Ramos (cell line): ENCODE measurements at regions not wholly inside any gene's neighbourhood (a gene's known extent, or its start where the extent isn't known, plus 50 kb on each side); places are given as distances from the start of the nearest gene placed in this dataset.

ENCODE experiments used
- in situ Hi-C: fragments of 300-500 bp; cut with MboI; formaldehyde crosslinking; loops from one replicate; pipeline ENCODE4 v1.14.3; 2022; ENCODE audit warnings: low sequenced_read_pairs; ENCODE audit not compliant: unreplicated experiment

GRCh38 chr10:118939211-118940007 is 90.1 kb upstream of the NANOS1 start:
- in situ Hi-C loops: no loop called here

- in situ Hi-C loops: no loop called here
These were observed 89.1 kb upstream of the NANOS1 start for GRCh38 chr10:118940386-118940785.

- in situ Hi-C loops: no loop called here
These were observed 86.3 kb upstream of the NANOS1 start for GRCh38 chr10:118943253-118943652.

- in situ Hi-C loops: no loop called here
These were observed 84.4 kb upstream of the NANOS1 start for GRCh38 chr10:118944959-118945633.

- in situ Hi-C loops: no loop called here
These were observed 80.7 kb upstream of the NANOS1 start for GRCh38 chr10:118948786-118949185.

GRCh38 chr10:118950190-118950680 is 79.3 kb upstream of the NANOS1 start:
- in situ Hi-C loops: no loop called here

- in situ Hi-C loops: no loop called here
These were observed 78.4 kb upstream of the NANOS1 start for GRCh38 chr10:118950997-118951637.

GRCh38 chr10:118952493-118953295 is 76.8 kb upstream of the NANOS1 start:
- in situ Hi-C loops: no loop called here

GRCh38 chr10:118953598-118954393 is 75.7 kb upstream of the NANOS1 start:
- in situ Hi-C loops: no loop called here

GRCh38 chr10:118955531-118955930 is 74.0 kb upstream of the NANOS1 start:
- in situ Hi-C loops: no loop called here

GRCh38 chr10:118955951-118956801 is 73.3 kb upstream of the NANOS1 start:
- in situ Hi-C loops: no loop called here

- in situ Hi-C loops: no loop called here
These were observed 72.6 kb upstream of the NANOS1 start for GRCh38 chr10:118956802-118957442.

GRCh38 chr10:118957443-118957825 is 72.1 kb upstream of the NANOS1 start:
- in situ Hi-C loops: no loop called here

- in situ Hi-C loops: no loop called here
These were observed 71.5 kb upstream of the NANOS1 start for GRCh38 chr10:118957966-118958365.

- in situ Hi-C loops: no loop called here
These were observed 71.0 kb upstream of the NANOS1 start for GRCh38 chr10:118958559-118958958.

GRCh38 chr10:118958984-118959925 is 70.3 kb upstream of the NANOS1 start:
- in situ Hi-C loops: no loop called here
